WTC11 (cell line): ENCODE measurements at regions not wholly inside any gene's neighbourhood (a gene's known extent, or its start where the extent isn't known, plus 50 kb on each side); places are given as distances from the start of the nearest gene placed in this dataset.

Source experiments
- ATAC-seq: fragments of 200-7000 bp; cut with Tn5 transposase; 2 replicates; pipeline ENCODE4 v1.10.0; 2021; ENCODE audit warnings: mild to moderate bottlenecking, moderate library complexity
- CTCF ChIA-PET: fragments of 300-600 bp; sonication (Branson Sonifier 250); formaldehyde crosslinking; loops from one replicate; lab custom pipeline; 2021; ENCODE audit warnings: antibody characterized with exemption; lab: Charles Lee
- POLR2A ChIA-PET: fragments of 350-600 bp; sonication (Branson Sonifier 250); formaldehyde crosslinking; loops from one replicate; lab custom pipeline; 2021; ENCODE audit warnings: antibody characterized with exemption; lab: Charles Lee
- DNase-seq: peaks from one replicate; pipeline ENCODE4 v3.0.0; 2021; ENCODE audit warnings: low spot score
- H3K27ac Mint-ChIP-seq: 2 replicates; pipeline ENCODE4 v1.8.0; 2021; ENCODE audit warnings: mixed read lengths
- H3K27me3 Mint-ChIP-seq: 2 replicates; pipeline ENCODE4 v1.8.0; 2021; ENCODE audit warnings: low read depth, mild to moderate bottlenecking, moderate library complexity, mixed read lengths
- H3K36me3 Mint-ChIP-seq: 2 replicates; pipeline ENCODE4 v1.8.0; 2021; ENCODE audit warnings: mixed read lengths
- H3K4me1 Mint-ChIP-seq: 2 replicates; pipeline ENCODE4 v1.8.0; 2022; ENCODE audit warnings: mixed read lengths
- H3K4me3 Mint-ChIP-seq: 2 replicates; pipeline ENCODE4 v1.8.0; 2021; ENCODE audit warnings: mild to moderate bottlenecking, moderate library complexity, mixed read lengths
- H3K9me3 Mint-ChIP-seq: 2 replicates; pipeline ENCODE4 v1.8.0; 2021; ENCODE audit warnings: mixed read lengths
- AFF4 ChIP-seq: sonication (generic); formaldehyde crosslinking; IDR thresholded peaks from 2 replicates; pipeline ENCODE4 v1.8.1; 2023; ENCODE audit warnings: mild to moderate bottlenecking, missing genetic modification reagents, borderline replicate concordance
- ATF6 ChIP-seq: sonication (generic); formaldehyde crosslinking; IDR thresholded peaks from 2 replicates; pipeline ENCODE4 v1.8.1; 2023; ENCODE audit warnings: mild to moderate bottlenecking, missing genetic modification reagents
- CDX4 ChIP-seq: fragments of 250-450 bp; sonication (Bioruptor Pico); IDR thresholded peaks from 2 replicates; pipeline ENCODE4 v1.9.0; 2021; ENCODE audit warnings: moderate library complexity, mild to moderate bottlenecking, inconsistent platforms, borderline replicate concordance
- CREB1 ChIP-seq: sonication (generic); formaldehyde crosslinking; IDR thresholded peaks from 2 replicates; pipeline ENCODE4 v1.8.0; 2023; ENCODE audit warnings: mild to moderate bottlenecking, missing genetic modification reagents
- ELF4 ChIP-seq: sonication (generic); formaldehyde crosslinking; IDR thresholded peaks from 2 replicates; pipeline ENCODE4 v1.8.1; 2022; ENCODE audit warnings: low read depth, mild to moderate bottlenecking, moderate library complexity, missing genetic modification reagents
- EMX1 ChIP-seq: fragments of 250-450 bp; sonication (Bioruptor Pico); IDR thresholded peaks from 2 replicates; pipeline ENCODE4 v1.8.0; 2021; ENCODE audit warnings: mild to moderate bottlenecking
- ERG ChIP-seq: fragments of 250-450 bp; sonication (Bioruptor Pico); IDR thresholded peaks from 2 replicates; pipeline ENCODE4 v1.8.0; 2021; ENCODE audit warnings: mild to moderate bottlenecking
- ETV6 ChIP-seq: sonication (generic); formaldehyde crosslinking; IDR thresholded peaks from 2 replicates; pipeline ENCODE4 v1.8.1; 2022; ENCODE audit warnings: mild to moderate bottlenecking, missing genetic modification reagents
- FOXJ3 ChIP-seq: sonication (generic); formaldehyde crosslinking; IDR thresholded peaks from 2 replicates; pipeline ENCODE4 v1.9.0; 2021; ENCODE audit warnings: missing genetic modification reagents, mild to moderate bottlenecking, borderline replicate concordance
- FOXP1 ChIP-seq: sonication (generic); formaldehyde crosslinking; IDR thresholded peaks from 2 replicates; pipeline ENCODE4 v1.8.0; 2022; ENCODE audit warnings: missing genetic modification reagents, mild to moderate bottlenecking, moderate library complexity, borderline replicate concordance
- JUN ChIP-seq: sonication (generic); formaldehyde crosslinking; IDR thresholded peaks from 2 replicates; pipeline ENCODE4 v1.8.0; 2023; ENCODE audit warnings: mild to moderate bottlenecking, missing genetic modification reagents
- MLX ChIP-seq: sonication (generic); formaldehyde crosslinking; IDR thresholded peaks from 2 replicates; pipeline ENCODE4 v1.8.1; 2023; ENCODE audit warnings: mild to moderate bottlenecking, missing genetic modification reagents, moderate library complexity
- NFATC4 ChIP-seq: fragments of 250-450 bp; sonication (Bioruptor Pico); IDR thresholded peaks from 2 replicates; pipeline ENCODE4 v1.9.0; 2021; ENCODE audit warnings: mild to moderate bottlenecking
- OVOL2 ChIP-seq: fragments of 250-450 bp; sonication (Bioruptor Pico); IDR thresholded peaks from 2 replicates; pipeline ENCODE4 v1.9.0; 2021; ENCODE audit warnings: mild to moderate bottlenecking, borderline replicate concordance
- RELA ChIP-seq: sonication (generic); formaldehyde crosslinking; IDR thresholded peaks from 2 replicates; pipeline ENCODE4 v1.8.1; 2022; ENCODE audit warnings: missing genetic modification reagents, mild to moderate bottlenecking, borderline replicate concordance
- SP1 ChIP-seq: sonication (generic); formaldehyde crosslinking; conservative IDR thresholded peaks from 2 replicates; pipeline ENCODE4 v1.8.1; 2022; ENCODE audit warnings: missing genetic modification reagents
- TEAD1 ChIP-seq: sonication (generic); formaldehyde crosslinking; IDR thresholded peaks from 2 replicates; pipeline ENCODE4 v1.8.0; 2022; ENCODE audit warnings: mild to moderate bottlenecking, missing genetic modification reagents
- TEAD4 ChIP-seq: sonication (generic); formaldehyde crosslinking; IDR thresholded peaks from 2 replicates; pipeline ENCODE4 v1.8.0; 2022; ENCODE audit warnings: mild to moderate bottlenecking, missing genetic modification reagents
- TP53 ChIP-seq: sonication (generic); formaldehyde crosslinking; IDR thresholded peaks from 2 replicates; pipeline ENCODE4 v1.8.1; 2023; ENCODE audit warnings: mild to moderate bottlenecking, missing genetic modification reagents
- USF2 ChIP-seq: sonication (generic); formaldehyde crosslinking; IDR thresholded peaks from 2 replicates; pipeline ENCODE4 v1.8.1; 2023; ENCODE audit warnings: mild to moderate bottlenecking, missing genetic modification reagents, moderate library complexity
- ZBTB21 ChIP-seq: sonication (generic); formaldehyde crosslinking; IDR thresholded peaks from 2 replicates; pipeline ENCODE4 v1.8.1; 2023; ENCODE audit warnings: mild to moderate bottlenecking, missing genetic modification reagents, borderline replicate concordance
- ZNF232 ChIP-seq: sonication (generic); formaldehyde crosslinking; IDR thresholded peaks from 2 replicates; pipeline ENCODE4 v1.8.0; 2022; ENCODE audit warnings: mild to moderate bottlenecking, missing genetic modification reagents
- ZNF396 ChIP-seq: fragments of 250-450 bp; sonication (Bioruptor Pico); IDR thresholded peaks from 2 replicates; pipeline ENCODE4 v1.8.0; 2021; ENCODE audit warnings: mild to moderate bottlenecking, moderate library complexity, borderline replicate concordance
- ZNF423 ChIP-seq: fragments of 250-450 bp; sonication (Bioruptor Pico); IDR thresholded peaks from 2 replicates; pipeline ENCODE4 v2.1.2; 2022; ENCODE audit warnings: mild to moderate bottlenecking, moderate library complexity
- TF ChIP-seq, protein P1 (sequence below): sonication (generic); formaldehyde crosslinking; IDR thresholded peaks from 2 replicates; pipeline ENCODE4 v1.8.0; 2022; ENCODE audit warnings: mild to moderate bottlenecking, missing genetic modification reagents

GRCh38 chr4:32161392-32161791, 1441.2 kb downstream of the PCDH7 start:
- TF ChIP-seq FOXP1 (CRISPR knock-in tag) (no peak), FOXJ3 (no peak), CREB1 (CRISPR knock-in tag) (no peak), AFF4 (CRISPR knock-in tag) (no peak), TEAD4 (CRISPR knock-in tag) (no peak), ZNF396 (no peak), EMX1 (CRISPR knock-in tag) (no peak), NFATC4 (CRISPR knock-in tag) (no peak), TP53 (CRISPR knock-in tag) (no peak), ATF6 (CRISPR knock-in tag) (no peak), USF2 (CRISPR knock-in tag) (no peak), MLX (no peak), ZBTB21 (CRISPR knock-in tag) (no peak), OVOL2 (no peak), CDX4 (CRISPR knock-in tag) (no peak), ZNF232 (CRISPR knock-in tag) (no peak), RELA (CRISPR knock-in tag) (no peak), ERG (CRISPR knock-in tag) (no peak)
- Mint-ChIP-seq H3K27me3 (no peaks in the 10 kb centered on the region), H3K27ac (no peak overlapping the region), H3K36me3 (no peaks in the 10 kb centered on the region), H3K4me3 (no peak overlapping the region), H3K9me3 (peaks cover 4% of the 10 kb centered on the region), H3K4me1 (no peaks in the 10 kb centered on the region)
- no peak for DNase-seq
- CTCF ChIA-PET: no interaction called here
- POLR2A ChIA-PET: no interaction called here
- ATAC-seq: no peak

GRCh38 chr4:32163125-32163524, 1443.0 kb downstream of the PCDH7 start:
- ChIA-PET CTCF (no interaction called here), POLR2A (no interaction called here)
- H3K36me3 Mint-ChIP-seq: no peaks in the 10 kb centered on the region
- DNase-seq (no peak), ATAC-seq (no peak)
- H3K9me3 Mint-ChIP-seq: no peaks in the 10 kb centered on the region
- H3K4me3 Mint-ChIP-seq: no peak overlapping the region
- no peak overlapping the region for H3K27ac Mint-ChIP-seq
- H3K4me1 Mint-ChIP-seq: no peaks in the 10 kb centered on the region
- no peaks in the 10 kb centered on the region for H3K27me3 Mint-ChIP-seq
- TF ChIP-seq ZNF423: no peak
- TF ChIP-seq ETV6 (CRISPR knock-in tag): no peak
- no peak for TF ChIP-seq ZNF232 (CRISPR knock-in tag)
- TF ChIP-seq TEAD1 (CRISPR knock-in tag): no peak
- TF ChIP-seq JUN (CRISPR knock-in tag): no peak
- TF ChIP-seq ELF4: no peak
- TF ChIP-seq CDX4 (CRISPR knock-in tag): no peak
- TF ChIP-seq, protein P1, sequence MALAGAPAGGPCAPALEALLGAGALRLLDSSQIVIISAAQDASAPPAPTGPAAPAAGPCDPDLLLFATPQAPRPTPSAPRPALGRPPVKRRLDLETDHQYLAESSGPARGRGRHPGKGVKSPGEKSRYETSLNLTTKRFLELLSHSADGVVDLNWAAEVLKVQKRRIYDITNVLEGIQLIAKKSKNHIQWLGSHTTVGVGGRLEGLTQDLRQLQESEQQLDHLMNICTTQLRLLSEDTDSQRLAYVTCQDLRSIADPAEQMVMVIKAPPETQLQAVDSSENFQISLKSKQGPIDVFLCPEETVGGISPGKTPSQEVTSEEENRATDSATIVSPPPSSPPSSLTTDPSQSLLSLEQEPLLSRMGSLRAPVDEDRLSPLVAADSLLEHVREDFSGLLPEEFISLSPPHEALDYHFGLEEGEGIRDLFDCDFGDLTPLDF: no peak
- TF ChIP-seq SP1 (CRISPR knock-in tag): no peak
